AG04449 (cell line): ENCODE measurements at regions not wholly inside any gene's neighbourhood (a gene's known extent, or its start where the extent isn't known, plus 50 kb on each side); places are given as distances from the start of the nearest gene placed in this dataset.

ENCODE experiments used
- CTCF ChIA-PET: fragments of 350-600 bp; formaldehyde crosslinking; extraction: SDS; loops from one replicate; lab custom pipeline; 2021; ENCODE audit warnings: antibody characterized with exemption; lab: Yijun Ruan, JAX
- POLR2A ChIA-PET: fragments of 400-600, 350-600 bp; formaldehyde crosslinking; extraction: SDS; loops from one replicate; lab custom pipeline; 2020; ENCODE audit warnings: antibody characterized with exemption, inconsistent platforms; lab: Yijun Ruan, JAX
- DNase-seq: peaks from one replicate; pipeline ENCODE4 v3.0.0-alpha.2; 2010; ENCODE audit warnings: low read depth, low spot score
- H3K4me3 ChIP-seq: 2 replicates; pipeline ENCODE4 v1.5.1; 2011; ENCODE audit warnings: low read depth, mild to moderate bottlenecking, control low read depth, low read length
- CTCF ChIP-seq: IDR thresholded peaks from one replicate; pipeline ENCODE4 v1.5.1; 2011; ENCODE audit warnings: mild to moderate bottlenecking, moderate library complexity, low read length, control low read depth, inconsistent platforms; ENCODE audit not compliant: insufficient read depth; ENCODE audit errors: missing control alignments

GRCh38 chr14:65179918-65180724 is 77.8 kb upstream of the MAX start:
- no peak for DNase-seq
- no peak for TF ChIP-seq CTCF
- POLR2A ChIA-PET: no interaction called here
- no peak overlapping the region for H3K4me3 ChIP-seq
- CTCF ChIA-PET: interaction anchor here (1.1 to 1.8 kb wide), 2 partner anchors 17 to 644 kb away, joined by 3 to 6 read pairs; no protein-coding TSS in a partner anchor

GRCh38 chr14:65180725-65181025 is 78.4 kb upstream of the MAX start:
- DNase-seq: no peak
- no peak for TF ChIP-seq CTCF
- ChIA-PET POLR2A (no interaction called here), CTCF (interaction anchor here (1.1 to 1.8 kb wide), 2 partner anchors 17 to 644 kb away, joined by 3 to 6 read pairs; no protein-coding TSS in a partner anchor)
- H3K4me3 ChIP-seq: no peak overlapping the region

- no peak for DNase-seq
- TF ChIP-seq CTCF: no peak
- H3K4me3 ChIP-seq: no peak overlapping the region
- ChIA-PET POLR2A (interaction anchor here (2.3 kb wide), 1 partner anchor 228 kb away, joined by 6 read pairs; no protein-coding TSS in a partner anchor), CTCF (interaction anchor here (0.7 to 4.0 kb wide), 6 partner anchors 10 to 776 kb away, joined by 3 to 17 read pairs (median 4); no protein-coding TSS in a partner anchor)
Observed at GRCh38 chr14:65184032-65184764, 81.9 kb upstream of the MAX start.

DNA sequence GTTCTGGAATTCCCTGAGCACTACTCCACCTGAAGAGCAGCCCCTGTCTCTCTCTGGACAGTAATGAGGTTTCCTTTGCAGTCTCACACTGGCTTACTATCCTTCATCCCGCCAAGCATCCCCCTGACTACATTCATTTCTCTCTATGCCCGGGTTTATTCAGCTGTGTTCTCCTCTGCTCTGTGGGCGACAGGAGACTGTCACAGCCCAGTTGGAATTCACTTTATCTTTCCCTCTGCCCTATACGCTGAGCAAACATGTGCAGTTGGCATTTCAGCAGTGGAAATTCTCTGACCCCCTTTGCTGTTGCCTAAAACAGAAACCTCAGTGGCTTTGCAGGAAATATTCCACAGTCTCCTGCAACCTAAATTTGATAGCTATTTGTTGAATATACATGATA is 83.5 kb upstream of the MAX start:
- ChIA-PET POLR2A (no interaction called here), CTCF (interaction anchor here (1.3 to 4.0 kb wide), 4 partner anchors 17 to 639 kb away, joined by 3 to 17 read pairs (median 4); no protein-coding TSS in a partner anchor)
- no peak for DNase-seq
- no peak overlapping the region for H3K4me3 ChIP-seq
- no peak for TF ChIP-seq CTCF

- no peak overlapping the region for H3K4me3 ChIP-seq
- DNase-seq: no peak
- TF ChIP-seq CTCF: no peak
- ChIA-PET CTCF (interaction anchor here (2.0 to 4.0 kb wide), 3 partner anchors 18 to 225 kb away, joined by 4 to 17 read pairs (median 5); partner anchors contain the start of gene FUT8), POLR2A (no interaction called here)
Observed at GRCh38 chr14:65186951-65187350, 84.6 kb upstream of the MAX start.
